Panc1 (cell line): ENCODE measurements at regions not wholly inside any gene's neighbourhood (a gene's known extent, or its start where the extent isn't known, plus 50 kb on each side); places are given as distances from the start of the nearest gene placed in this dataset.

Source experiments
- ATAC-seq: fragments of 200-7000 bp; cut with Tn5 transposase; 2 replicates; pipeline ENCODE4 v1.9.1; 2020; ENCODE audit warnings: mild to moderate bottlenecking, moderate library complexity
- BruUV-seq: library from RNA; stranded (reverse); fragments of 400-500 nt; replicated peaks from 2 replicates; lab custom pipeline; 2021; lab: Mats Ljungman, UMichigan
- CTCF ChIA-PET: fragments of 300-600 bp; sonication (Branson Sonifier 250); formaldehyde crosslinking; loops from one replicate; lab custom pipeline; 2022; ENCODE audit warnings: antibody characterized with exemption; lab: Charles Lee
- POLR2A ChIA-PET: fragments of 300-600 bp; sonication (Branson Sonifier 250); formaldehyde crosslinking; loops from one replicate; lab custom pipeline; 2022; ENCODE audit warnings: antibody characterized with exemption; lab: Charles Lee
- DNase-seq: peaks from one replicate; pipeline ENCODE4 v3.0.0-alpha.2; 2010; ENCODE audit warnings: low read depth, low spot score
- H3K27ac ChIP-seq: 2 replicates; pipeline ENCODE4 v1.5.1; 2011; ENCODE audit warnings: mild to moderate bottlenecking, low read length, inconsistent platforms
- H3K27me3 ChIP-seq: fragments of 200-500 bp; sonication (Bioruptor generic); 2 replicates; pipeline ENCODE4 v1.6.0; 2014; ENCODE audit warnings: low read length, inconsistent platforms; ENCODE audit not compliant: control insufficient read depth, insufficient read depth
- H3K36me3 ChIP-seq: fragments of 200-500 bp; sonication (Bioruptor generic); 2 replicates; pipeline ENCODE4 v1.5.1; 2014; ENCODE audit warnings: inconsistent platforms, mild to moderate bottlenecking, low read length, moderate library complexity; ENCODE audit not compliant: control insufficient read depth, insufficient read depth
- H3K4me1 ChIP-seq: 2 replicates; pipeline ENCODE4 v1.5.1; 2011; ENCODE audit warnings: inconsistent platforms, mild to moderate bottlenecking, low read length, moderate library complexity; ENCODE audit not compliant: control insufficient read depth, insufficient read depth
- H3K4me3 ChIP-seq, 2 experiments: 2 replicates each; pipeline ENCODE4 v1.5.1; 2011 to 2012; ENCODE audit warnings: low read depth in 2 of 2, low read length in 2 of 2, mild to moderate bottlenecking in 2 of 2, inconsistent platforms in 1 of 2, moderate library complexity in 1 of 2
- H3K9me3 ChIP-seq: fragments of 200-500 bp; sonication (Bioruptor generic); 2 replicates; pipeline ENCODE4 v1.5.1; 2014; ENCODE audit warnings: low read depth, mild to moderate bottlenecking, inconsistent platforms, low read length, moderate library complexity; ENCODE audit not compliant: control insufficient read depth, insufficient read depth
- POLR2AphosphoS5 ChIP-seq: IDR thresholded peaks from 2 replicates; pipeline ENCODE4 v1.6.1; 2012; ENCODE audit warnings: mild to moderate bottlenecking, low read depth, low read length, moderate library complexity
- SIN3A ChIP-seq: IDR thresholded peaks from 2 replicates; pipeline ENCODE4 v1.6.1; 2012; ENCODE audit warnings: low read depth, mild to moderate bottlenecking, low read length, moderate library complexity, borderline replicate concordance; ENCODE audit not compliant: insufficient read depth
- TCF7L2 ChIP-seq: IDR thresholded peaks from 2 replicates; pipeline ENCODE4 v1.6.1; 2011; ENCODE audit warnings: mild to moderate bottlenecking, low read depth, low read length, inconsistent platforms
- in situ Hi-C: cut with HindIII; loops from 2 replicates; pipeline ENCODE4 v1.10.0; 2016; ENCODE audit warnings: low sequenced_read_pairs, low pct_unique_long_range_greater_than_20kb
- intact Hi-C: fragments of 100-400 bp; cut with micrococcal nuclease; formaldehyde crosslinking; loops from one replicate; pipeline ENCODE4 v1.10.0; 2022; ENCODE audit not compliant: unreplicated experiment
- TF ChIP-seq, protein P1 (sequence below): fragments of 450-650 bp; IDR thresholded peaks from 2 replicates; pipeline ENCODE4 v1.5.1; 2017; ENCODE audit warnings: mild to moderate bottlenecking
- TF ChIP-seq, protein P2 (sequence below), 2 experiments: IDR thresholded peaks; 2 replicates each; pipeline ENCODE4 v1.6.1; 2011 to 2012; ENCODE audit warnings: low read depth in 2 of 2, control low read depth in 1 of 2, low read length in 1 of 2, mild to moderate bottlenecking in 1 of 2, moderate library complexity in 1 of 2; ENCODE audit not compliant: insufficient read depth in 1 of 2

DNA sequence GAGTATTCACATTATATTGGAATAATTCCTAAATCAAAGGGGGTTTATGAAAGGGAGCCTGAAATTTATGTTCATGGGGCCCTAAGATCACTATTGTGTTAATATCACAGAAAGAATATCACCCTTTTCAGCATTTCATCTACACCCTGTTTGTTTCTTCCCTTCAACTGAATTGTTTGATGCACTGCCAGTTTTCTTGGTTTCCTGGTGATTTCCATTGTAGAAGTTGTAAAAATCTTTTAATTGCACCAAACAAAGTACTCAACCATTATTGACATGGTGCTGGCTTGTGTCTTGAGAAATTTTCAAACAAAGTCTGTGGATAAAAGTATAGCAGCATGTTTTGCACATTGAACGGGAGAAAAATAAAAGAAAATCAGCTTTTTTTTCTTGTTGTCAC is 154.8 kb upstream of the PRKD1 start:
- no peaks in the 10 kb centered on the region for H3K27me3 ChIP-seq
- no peaks in the 10 kb centered on the region for H3K36me3 ChIP-seq
- DNase-seq (no peak), ATAC-seq (no peak)
- BruUV-seq = no TSS peak
- ChIA-PET POLR2A (no interaction called here), CTCF (no interaction called here)
- TF ChIP-seq, protein P1, sequence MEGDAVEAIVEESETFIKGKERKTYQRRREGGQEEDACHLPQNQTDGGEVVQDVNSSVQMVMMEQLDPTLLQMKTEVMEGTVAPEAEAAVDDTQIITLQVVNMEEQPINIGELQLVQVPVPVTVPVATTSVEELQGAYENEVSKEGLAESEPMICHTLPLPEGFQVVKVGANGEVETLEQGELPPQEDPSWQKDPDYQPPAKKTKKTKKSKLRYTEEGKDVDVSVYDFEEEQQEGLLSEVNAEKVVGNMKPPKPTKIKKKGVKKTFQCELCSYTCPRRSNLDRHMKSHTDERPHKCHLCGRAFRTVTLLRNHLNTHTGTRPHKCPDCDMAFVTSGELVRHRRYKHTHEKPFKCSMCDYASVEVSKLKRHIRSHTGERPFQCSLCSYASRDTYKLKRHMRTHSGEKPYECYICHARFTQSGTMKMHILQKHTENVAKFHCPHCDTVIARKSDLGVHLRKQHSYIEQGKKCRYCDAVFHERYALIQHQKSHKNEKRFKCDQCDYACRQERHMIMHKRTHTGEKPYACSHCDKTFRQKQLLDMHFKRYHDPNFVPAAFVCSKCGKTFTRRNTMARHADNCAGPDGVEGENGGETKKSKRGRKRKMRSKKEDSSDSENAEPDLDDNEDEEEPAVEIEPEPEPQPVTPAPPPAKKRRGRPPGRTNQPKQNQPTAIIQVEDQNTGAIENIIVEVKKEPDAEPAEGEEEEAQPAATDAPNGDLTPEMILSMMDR = no peak
- TF ChIP-seq TCF7L2 (no peak), POLR2AphosphoS5 (no peak), SIN3A (no peak)
- TF ChIP-seq, protein P2, sequence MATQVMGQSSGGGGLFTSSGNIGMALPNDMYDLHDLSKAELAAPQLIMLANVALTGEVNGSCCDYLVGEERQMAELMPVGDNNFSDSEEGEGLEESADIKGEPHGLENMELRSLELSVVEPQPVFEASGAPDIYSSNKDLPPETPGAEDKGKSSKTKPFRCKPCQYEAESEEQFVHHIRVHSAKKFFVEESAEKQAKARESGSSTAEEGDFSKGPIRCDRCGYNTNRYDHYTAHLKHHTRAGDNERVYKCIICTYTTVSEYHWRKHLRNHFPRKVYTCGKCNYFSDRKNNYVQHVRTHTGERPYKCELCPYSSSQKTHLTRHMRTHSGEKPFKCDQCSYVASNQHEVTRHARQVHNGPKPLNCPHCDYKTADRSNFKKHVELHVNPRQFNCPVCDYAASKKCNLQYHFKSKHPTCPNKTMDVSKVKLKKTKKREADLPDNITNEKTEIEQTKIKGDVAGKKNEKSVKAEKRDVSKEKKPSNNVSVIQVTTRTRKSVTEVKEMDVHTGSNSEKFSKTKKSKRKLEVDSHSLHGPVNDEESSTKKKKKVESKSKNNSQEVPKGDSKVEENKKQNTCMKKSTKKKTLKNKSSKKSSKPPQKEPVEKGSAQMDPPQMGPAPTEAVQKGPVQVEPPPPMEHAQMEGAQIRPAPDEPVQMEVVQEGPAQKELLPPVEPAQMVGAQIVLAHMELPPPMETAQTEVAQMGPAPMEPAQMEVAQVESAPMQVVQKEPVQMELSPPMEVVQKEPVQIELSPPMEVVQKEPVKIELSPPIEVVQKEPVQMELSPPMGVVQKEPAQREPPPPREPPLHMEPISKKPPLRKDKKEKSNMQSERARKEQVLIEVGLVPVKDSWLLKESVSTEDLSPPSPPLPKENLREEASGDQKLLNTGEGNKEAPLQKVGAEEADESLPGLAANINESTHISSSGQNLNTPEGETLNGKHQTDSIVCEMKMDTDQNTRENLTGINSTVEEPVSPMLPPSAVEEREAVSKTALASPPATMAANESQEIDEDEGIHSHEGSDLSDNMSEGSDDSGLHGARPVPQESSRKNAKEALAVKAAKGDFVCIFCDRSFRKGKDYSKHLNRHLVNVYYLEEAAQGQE (IDR thresholded peaks at IDR 0.05; ENCODE audit: insufficient read depth in 1 of 2, low read depth in 2 of 2, low read length in 1 of 2) = no peak
- intact Hi-C loops = no loop called here
- H3K4me3 ChIP-seq = no peak overlapping the region
- H3K27ac ChIP-seq = no peak overlapping the region
- H3K4me1 ChIP-seq = no peaks in the 10 kb centered on the region
- no peaks in the 10 kb centered on the region for H3K9me3 ChIP-seq
- in situ Hi-C loops = no loop called here

DNA sequence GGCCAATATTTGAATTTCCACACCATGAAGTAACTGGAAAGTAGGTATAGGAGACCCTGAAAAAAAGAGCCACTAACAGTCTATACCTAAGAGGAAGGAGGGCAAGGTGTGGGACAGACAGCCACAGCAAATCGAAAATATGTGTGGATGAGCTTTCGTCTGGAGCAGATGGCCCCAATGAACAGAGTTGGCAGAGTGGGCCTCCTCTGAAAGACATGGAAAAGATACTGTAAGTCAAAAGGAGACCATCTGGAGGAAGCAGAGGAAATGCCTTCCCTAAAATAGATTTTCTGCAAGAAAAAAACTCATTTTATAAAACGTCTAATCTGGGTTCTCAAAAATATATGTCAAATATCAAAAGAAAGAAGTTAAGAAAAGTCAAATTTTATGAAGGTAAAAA is 157.2 kb upstream of the PRKD1 start:
- no peak for ATAC-seq
- H3K36me3 ChIP-seq = no peaks in the 10 kb centered on the region
- H3K27ac ChIP-seq = no peak overlapping the region
- POLR2A ChIA-PET = no interaction called here
- no peaks in the 10 kb centered on the region for H3K4me1 ChIP-seq
- no peak for DNase-seq
- in situ Hi-C loops (no loop called here), intact Hi-C loops (no loop called here)
- H3K9me3 ChIP-seq = no peaks in the 10 kb centered on the region
- TF ChIP-seq, protein P2 (IDR thresholded peaks at IDR 0.05; ENCODE audit: insufficient read depth in 1 of 2, low read depth in 2 of 2, low read length in 1 of 2) = no peak
- TF ChIP-seq, protein P1 = no peak
- TF ChIP-seq TCF7L2 (no peak), SIN3A (no peak), POLR2AphosphoS5 (no peak)
- H3K4me3 ChIP-seq = no peak overlapping the region
- H3K27me3 ChIP-seq = no peaks in the 10 kb centered on the region
- no TSS peak for BruUV-seq
- CTCF ChIA-PET = no interaction called here
